AML-193 (cell line): ENCODE measurements at regions not wholly inside any gene's neighbourhood (a gene's known extent, or its start where the extent isn't known, plus 50 kb on each side); places are given as distances from the start of the nearest gene placed in this dataset.
"Not testable (repeated sequence)": the region's sequence is repeated elsewhere in the genome, so short reads cannot be mapped to it uniquely, and the experiment has no call there.

Source experiments
- DNase-seq, 2 experiments: peaks; one replicate each; lab custom pipeline; 2025; lab: John Stamatoyannopoulos, UW

GRCh38 chr17:5864741-5865657 is 205.2 kb upstream of the WSCD1 start:
- no peak for DNase-seq

- DNase-seq: no peak
Measured at GRCh38 chr17:5866978-5867377, 203.2 kb upstream of the WSCD1 start.

GRCh38 chr17:5869041-5869745 is 201.0 kb upstream of the WSCD1 start:
- no peak for DNase-seq

GRCh38 chr17:5870231-5870953 is 199.8 kb upstream of the WSCD1 start:
- DNase-seq: no peak

- no peak for DNase-seq
Measured at GRCh38 chr17:5871666-5872065, 198.5 kb upstream of the WSCD1 start.

GRCh38 chr17:5872831-5873230 is 197.3 kb upstream of the WSCD1 start:
- DNase-seq: no peak

GRCh38 chr17:5873781-5874180 is 196.4 kb upstream of the WSCD1 start:
- DNase-seq: no peak

GRCh38 chr17:5874486-5874885 is 195.7 kb upstream of the WSCD1 start:
- DNase-seq: no peak

GRCh38 chr17:5877366-5877765 is 192.8 kb upstream of the WSCD1 start:
- no peak for DNase-seq

- no peak for DNase-seq
Measured at GRCh38 chr17:5877948-5878347, 192.2 kb upstream of the WSCD1 start.

- no peak for DNase-seq
Measured at GRCh38 chr17:5881849-5882248, 188.3 kb upstream of the WSCD1 start.

- DNase-seq: no peak
Measured at GRCh38 chr17:5883775-5884665, 186.2 kb upstream of the WSCD1 start.

GRCh38 chr17:5885336-5885735 is 184.8 kb upstream of the WSCD1 start:
- no peak for DNase-seq

GRCh38 chr17:5888811-5889210 is 181.4 kb upstream of the WSCD1 start:
- no peak for DNase-seq

- DNase-seq: no peak
Measured at GRCh38 chr17:5892921-5893675, 177.1 kb upstream of the WSCD1 start.

GRCh38 chr17:5893741-5894140 is 176.4 kb upstream of the WSCD1 start:
- DNase-seq: no peak

- no peak for DNase-seq
Measured at GRCh38 chr17:5895276-5895675, 174.9 kb upstream of the WSCD1 start.

GRCh38 chr17:5896215-5896614 is 174.0 kb upstream of the WSCD1 start:
- DNase-seq: no peak

- no peak for DNase-seq
Measured at GRCh38 chr17:5897275-5897911, 172.8 kb upstream of the WSCD1 start.

- not testable (repeated sequence) for DNase-seq
Measured at GRCh38 chr17:5897981-5898380, 172.2 kb upstream of the WSCD1 start.
